ENCODE measurements at regions not wholly inside any gene's neighbourhood (a gene's known extent, or its start where the extent isn't known, plus 50 kb on each side); places are given as distances from the start of the nearest gene placed in this dataset.

DNA sequence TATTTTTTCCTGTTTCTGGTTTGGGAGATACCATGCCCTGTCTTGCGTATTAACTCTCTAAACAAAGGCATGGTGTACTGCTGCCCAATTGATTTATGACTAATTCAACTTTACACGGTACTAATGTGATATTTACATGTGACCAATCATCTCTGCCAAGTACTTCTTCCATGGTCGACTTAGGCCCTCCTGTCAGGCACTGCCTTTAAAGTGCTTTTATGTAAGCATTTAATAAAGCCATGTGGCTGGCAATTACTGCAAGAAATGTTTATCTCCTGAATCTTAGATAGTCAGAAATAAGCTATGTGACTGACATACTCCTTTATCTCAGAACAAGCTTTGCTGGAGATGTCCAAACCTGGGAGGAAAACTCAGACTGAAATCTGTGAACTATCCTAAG is 323.4 kb downstream of the BTBD3 start (continued):
- no peak for TF ChIP-seq ARID4B (CRISPR knock-in tag; IDR thresholded peaks at IDR 0.05)
- no peak for TF ChIP-seq SIX5 (IDR thresholded peaks at IDR 0.05; ENCODE audit: borderline replicate concordance in 1 of 2, insufficient read depth in 1 of 2, low read depth in 1 of 2, low read length in 2 of 2)
- no peak for TF ChIP-seq BRCA1 (IDR thresholded peaks at IDR 0.05)
- TF ChIP-seq BRCA1 (CRISPR knock-in tag; IDR thresholded peaks at IDR 0.05): no peak
- TF ChIP-seq, protein P1, sequence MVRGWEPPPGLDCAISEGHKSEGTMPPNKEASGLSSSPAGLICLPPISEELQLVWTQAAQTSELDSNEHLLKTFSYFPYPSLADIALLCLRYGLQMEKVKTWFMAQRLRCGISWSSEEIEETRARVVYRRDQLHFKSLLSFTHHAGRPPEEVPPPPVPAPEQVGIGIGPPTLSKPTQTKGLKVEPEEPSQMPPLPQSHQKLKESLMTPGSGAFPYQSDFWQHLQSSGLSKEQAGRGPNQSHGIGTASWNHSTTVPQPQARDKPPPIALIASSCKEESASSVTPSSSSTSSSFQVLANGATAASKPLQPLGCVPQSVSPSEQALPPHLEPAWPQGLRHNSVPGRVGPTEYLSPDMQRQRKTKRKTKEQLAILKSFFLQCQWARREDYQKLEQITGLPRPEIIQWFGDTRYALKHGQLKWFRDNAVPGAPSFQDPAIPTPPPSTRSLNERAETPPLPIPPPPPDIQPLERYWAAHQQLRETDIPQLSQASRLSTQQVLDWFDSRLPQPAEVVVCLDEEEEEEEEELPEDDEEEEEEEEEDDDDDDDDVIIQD (CRISPR knock-in tag; IDR thresholded peaks at IDR 0.05): no peak
- no peak for TF ChIP-seq ATF6 (CRISPR knock-in tag; IDR thresholded peaks at IDR 0.05)
- no peak for TF ChIP-seq ZNF146 (CRISPR knock-in tag; IDR thresholded peaks at IDR 0.05; ENCODE audit: unreplicated experiment)
